CD4-positive, alpha-beta memory T cell (primary cell): ENCODE measurements at regions not wholly inside any gene's neighbourhood (a gene's known extent, or its start where the extent isn't known, plus 50 kb on each side); places are given as distances from the start of the nearest gene placed in this dataset.

ENCODE experiments used
- CTCF ChIA-PET: fragments of 350-600 bp; sonication (Branson Sonifier 250); formaldehyde crosslinking; loops from one replicate; lab custom pipeline; 2021; ENCODE audit warnings: inconsistent platforms; ENCODE audit not compliant: partially characterized antibody; lab: Charles Lee
- POLR2A ChIA-PET: fragments of 350-600 bp; sonication (Branson Sonifier 250); formaldehyde crosslinking; loops from one replicate; lab custom pipeline; 2021; ENCODE audit not compliant: partially characterized antibody; lab: Charles Lee
- DNase-seq, 5 donors: peaks; one replicate each; pipeline versions ENCODE4 v3.0.0 to v3.0.0-alpha.2; 2020 to 2022; ENCODE audit warnings: mixed read lengths in 1 of 5
- H3K27ac ChIP-seq: one replicate; pipeline ENCODE4 v1.7.0; 2013; ENCODE audit warnings: low read depth, low read length
- H3K27me3 ChIP-seq: 2 replicates; pipeline ENCODE4 v1.7.0; 2013; ENCODE audit warnings: mild to moderate bottlenecking, low read length, moderate library complexity; ENCODE audit not compliant: insufficient read depth
- H3K36me3 ChIP-seq: 2 replicates; pipeline ENCODE4 v1.7.0; 2013; ENCODE audit warnings: mild to moderate bottlenecking, low read length, moderate library complexity; ENCODE audit not compliant: insufficient read depth
- H3K4me1 ChIP-seq: 2 replicates; pipeline ENCODE4 v1.7.0; 2013; ENCODE audit warnings: mild to moderate bottlenecking, low read length, moderate library complexity; ENCODE audit not compliant: insufficient read depth
- H3K4me3 ChIP-seq, 2 donors: one replicate each; pipeline ENCODE4 v1.7.0; 2013; ENCODE audit warnings: low read length in 2 of 2, mild to moderate bottlenecking in 1 of 2
- H3K9me3 ChIP-seq, 2 donors: one replicate each; pipeline ENCODE4 v1.7.0; 2013; ENCODE audit warnings: low read length in 2 of 2, control low read depth in 1 of 2; ENCODE audit not compliant: control insufficient read depth in 1 of 2
- H3K27ac Mint-ChIP-seq, 7 donors: one replicate each; pipeline ENCODE4 v1.8.0; 2020 to 2021; ENCODE audit warnings: mixed read lengths in 7 of 7, mild to moderate bottlenecking in 6 of 7, inconsistent platforms in 3 of 7, moderate library complexity in 3 of 7
- H3K27me3 Mint-ChIP-seq, 2 donors: one replicate each; pipeline ENCODE4 v1.8.0; 2020 to 2021; ENCODE audit warnings: mixed read lengths in 2 of 2
- H3K36me3 Mint-ChIP-seq, 2 donors: one replicate each; pipeline ENCODE4 v1.8.0; 2020 to 2021; ENCODE audit warnings: mixed read lengths in 2 of 2, inconsistent platforms in 1 of 2, mild to moderate bottlenecking in 1 of 2
- H3K4me1 Mint-ChIP-seq, 4 donors: one replicate each; pipeline ENCODE4 v1.8.0; 2020 to 2021; ENCODE audit warnings: mixed read lengths in 4 of 4, mild to moderate bottlenecking in 1 of 4
- H3K4me3 Mint-ChIP-seq, 8 donors: one replicate each; pipeline ENCODE4 v1.8.0; 2020 to 2021; ENCODE audit warnings: mixed read lengths in 8 of 8, mild to moderate bottlenecking in 7 of 8, moderate library complexity in 6 of 8, inconsistent platforms in 3 of 8
- H3K9me3 Mint-ChIP-seq, 8 donors: one replicate each; pipeline ENCODE4 v1.8.0; 2020 to 2021; ENCODE audit warnings: mixed read lengths in 8 of 8, mild to moderate bottlenecking in 5 of 8, inconsistent platforms in 3 of 8, moderate library complexity in 1 of 8
- intact Hi-C: fragments of 100-400 bp; cut with micrococcal nuclease; formaldehyde crosslinking; loops from one replicate; pipeline ENCODE4 v1.15.1; 2023

GRCh38 chr4:3712112-3712805, 53.9 kb upstream of the ADRA2C start:
- Histone ChIP-seq H3K9me3 (no peaks in the 10 kb centered on the region), H3K27ac (no peak overlapping the region), H3K36me3 (no peaks in the 10 kb centered on the region), H3K27me3 (no peaks in the 10 kb centered on the region), H3K4me3 (no peak overlapping the region), H3K4me1 (no peaks in the 10 kb centered on the region)
- H3K9me3 Mint-ChIP-seq, result peaks cover 0 to 2% (median 0%) of the 10 kb centered on the region in 8 donors
- H3K4me1 Mint-ChIP-seq, result no peaks in the 10 kb centered on the region
- no peak overlapping the region for H3K27ac Mint-ChIP-seq
- DNase-seq, result no peak
- H3K27me3 Mint-ChIP-seq, result peaks cover 3% of the 10 kb centered on the region in 2 donors
- ChIA-PET POLR2A (no interaction called here), CTCF (no interaction called here)
- intact Hi-C loops, result no loop called here
- H3K36me3 Mint-ChIP-seq, result no peaks in the 10 kb centered on the region
- no peak overlapping the region for H3K4me3 Mint-ChIP-seq

- intact Hi-C loops, result no loop called here
- Histone ChIP-seq H3K36me3 (no peaks in the 10 kb centered on the region), H3K27me3 (no peaks in the 10 kb centered on the region), H3K27ac (no peak overlapping the region), H3K4me3 (no peak overlapping the region), H3K4me1 (no peaks in the 10 kb centered on the region), H3K9me3 (no peaks in the 10 kb centered on the region)
- Mint-ChIP-seq H3K27me3 (peaks cover 3% of the 10 kb centered on the region in 2 donors), H3K4me3 (no peak overlapping the region), H3K36me3 (no peaks in the 10 kb centered on the region), H3K4me1 (no peaks in the 10 kb centered on the region), H3K27ac (no peak overlapping the region), H3K9me3 (no peaks in the 10 kb centered on the region)
- ChIA-PET POLR2A (no interaction called here), CTCF (no interaction called here)
- no peak for DNase-seq
Measured at GRCh38 chr4:3711183-3712111, 54.7 kb upstream of the ADRA2C start.

GRCh38 chr4:3710451-3711182, 55.6 kb upstream of the ADRA2C start:
- no peaks in the 10 kb centered on the region for H3K36me3 Mint-ChIP-seq
- H3K9me3 Mint-ChIP-seq, result peaks cover 0 to 2% (median 0%) of the 10 kb centered on the region in 8 donors
- intact Hi-C loops, result no loop called here
- Histone ChIP-seq H3K27ac (no peak overlapping the region), H3K27me3 (no peaks in the 10 kb centered on the region), H3K4me1 (no peaks in the 10 kb centered on the region), H3K4me3 (no peak overlapping the region), H3K9me3 (no peaks in the 10 kb centered on the region), H3K36me3 (no peaks in the 10 kb centered on the region)
- ChIA-PET CTCF (no interaction called here), POLR2A (no interaction called here)
- no peak for DNase-seq
- no peaks in the 10 kb centered on the region for H3K4me1 Mint-ChIP-seq
- no peak overlapping the region for H3K27ac Mint-ChIP-seq
- H3K27me3 Mint-ChIP-seq, result peaks cover 3% of the 10 kb centered on the region in 2 donors
- H3K4me3 Mint-ChIP-seq, result no peak overlapping the region

DNA sequence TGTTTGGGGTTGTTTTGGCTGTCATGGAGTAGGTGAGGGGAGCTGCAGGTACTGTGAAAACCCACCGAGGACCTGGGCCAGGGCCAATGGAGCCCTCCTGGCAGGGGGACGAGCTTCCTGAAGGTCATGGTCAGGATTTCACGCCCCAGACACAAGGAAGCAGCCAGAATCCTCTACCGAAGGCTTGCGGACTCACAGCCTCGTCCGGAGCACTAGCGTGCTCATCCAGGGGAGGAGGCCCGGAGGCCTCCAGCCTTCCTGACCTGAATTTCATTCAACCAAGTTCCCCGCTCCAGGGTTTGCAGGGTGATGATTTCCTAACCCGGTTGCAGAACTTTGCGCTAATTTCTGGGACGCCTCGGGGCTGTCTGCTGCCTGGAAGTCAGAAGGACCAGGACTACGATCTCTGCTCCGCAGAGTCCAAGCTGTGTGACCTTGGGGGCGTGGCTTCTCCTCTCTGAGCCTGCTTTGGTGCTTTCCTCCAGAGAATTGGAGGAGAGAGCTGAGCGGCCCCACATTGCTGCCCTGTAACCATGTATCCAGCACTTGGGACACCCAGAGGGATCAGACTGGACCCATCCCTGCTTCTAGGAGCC, 56.2 kb upstream of the ADRA2C start:
- no peak for DNase-seq
- Histone ChIP-seq H3K27me3 (no peaks in the 10 kb centered on the region), H3K4me1 (no peaks in the 10 kb centered on the region), H3K36me3 (no peaks in the 10 kb centered on the region), H3K27ac (no peak overlapping the region), H3K9me3 (no peaks in the 10 kb centered on the region), H3K4me3 (no peak overlapping the region)
- Mint-ChIP-seq H3K36me3 (no peaks in the 10 kb centered on the region), H3K4me1 (no peaks in the 10 kb centered on the region), H3K27me3 (peaks cover 2 to 3% of the 10 kb centered on the region in 2 donors), H3K27ac (no peak overlapping the region), H3K9me3 (peaks cover 0 to 2% (median 0%) of the 10 kb centered on the region in 8 donors), H3K4me3 (no peak overlapping the region)
- intact Hi-C loops, result no loop called here
- ChIA-PET CTCF (no interaction called here), POLR2A (no interaction called here)

GRCh38 chr4:3709061-3709845, 56.9 kb upstream of the ADRA2C start:
- Mint-ChIP-seq H3K4me3 (no peak overlapping the region), H3K9me3 (peaks cover 0 to 2% (median 0%) of the 10 kb centered on the region in 8 donors), H3K27me3 (peaks cover 3 to 6% of the 10 kb centered on the region in 2 donors), H3K27ac (no peak overlapping the region), H3K4me1 (no peaks in the 10 kb centered on the region), H3K36me3 (no peaks in the 10 kb centered on the region)
- intact Hi-C loops, result no loop called here
- no peak overlapping the region for H3K27ac ChIP-seq
- H3K9me3 ChIP-seq, result no peaks in the 10 kb centered on the region
- ChIA-PET CTCF (no interaction called here), POLR2A (no interaction called here)
- H3K4me3 ChIP-seq, result no peak overlapping the region
- DNase-seq, result no peak
- no peaks in the 10 kb centered on the region for H3K4me1 ChIP-seq
- H3K27me3 ChIP-seq, result no peaks in the 10 kb centered on the region
- no peaks in the 10 kb centered on the region for H3K36me3 ChIP-seq

- Histone ChIP-seq H3K36me3 (no peaks in the 10 kb centered on the region), H3K27me3 (no peaks in the 10 kb centered on the region), H3K4me1 (no peaks in the 10 kb centered on the region), H3K27ac (no peak overlapping the region), H3K9me3 (no peaks in the 10 kb centered on the region), H3K4me3 (no peak overlapping the region)
- Mint-ChIP-seq H3K4me1 (no peaks in the 10 kb centered on the region), H3K27ac (no peak overlapping the region), H3K36me3 (no peaks in the 10 kb centered on the region), H3K9me3 (peaks cover 0 to 2% (median 0%) of the 10 kb centered on the region in 8 donors), H3K27me3 (peaks cover 6 to 9% of the 10 kb centered on the region in 2 donors), H3K4me3 (no peak overlapping the region)
- CTCF ChIA-PET, result no interaction called here
- intact Hi-C loops, result no loop called here
- POLR2A ChIA-PET, result no interaction called here
- DNase-seq, result no peak
Measured at GRCh38 chr4:3708611-3709010, 57.6 kb upstream of the ADRA2C start.
